ENCODE measurements at regions not wholly inside any gene's neighbourhood (a gene's known extent, or its start where the extent isn't known, plus 50 kb on each side); places are given as distances from the start of the nearest gene placed in this dataset.
"Not testable (repeated sequence)": the region's sequence is repeated elsewhere in the genome, so short reads cannot be mapped to it uniquely, and the experiment has no call there.

DNA sequence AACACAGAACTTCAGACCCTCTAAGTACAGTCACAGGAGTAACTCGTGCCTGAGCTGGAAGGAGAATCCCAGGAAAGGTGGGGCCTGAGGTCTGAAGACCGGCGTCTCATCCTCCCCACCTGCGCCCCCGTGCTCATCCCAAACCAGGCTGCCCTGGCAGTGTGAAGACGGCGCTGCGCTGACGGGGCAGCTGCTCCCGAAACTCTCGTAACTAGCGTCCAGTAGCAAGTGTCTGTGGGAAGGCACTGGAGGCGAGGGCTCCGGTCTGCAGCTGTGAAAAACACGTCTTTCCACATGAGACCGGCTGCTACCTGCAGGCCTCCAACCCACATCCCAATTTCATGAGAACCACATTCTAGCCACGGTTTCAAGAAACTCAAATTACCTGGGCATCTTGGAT is 136.6 kb upstream of the RNF32 start:
- H3K27ac ChIP-seq (ENCODE audit: low read depth, low read length), result no peak overlapping the region
- H3K27me3 ChIP-seq (ENCODE audit: control insufficient read depth, insufficient read depth, low read length), result no peaks in the 10 kb centered on the region
- H3K36me3 ChIP-seq (ENCODE audit: control insufficient read depth, insufficient read depth, low read length), result no peaks in the 10 kb centered on the region
- H3K4me3 ChIP-seq (ENCODE audit: low read length), result no peak overlapping the region
- H3K4me1 ChIP-seq (ENCODE audit: control insufficient read depth, insufficient read depth, low read length), result no peaks in the 10 kb centered on the region
- H3K9ac ChIP-seq (ENCODE audit: low read length), result no peak overlapping the region

DNA sequence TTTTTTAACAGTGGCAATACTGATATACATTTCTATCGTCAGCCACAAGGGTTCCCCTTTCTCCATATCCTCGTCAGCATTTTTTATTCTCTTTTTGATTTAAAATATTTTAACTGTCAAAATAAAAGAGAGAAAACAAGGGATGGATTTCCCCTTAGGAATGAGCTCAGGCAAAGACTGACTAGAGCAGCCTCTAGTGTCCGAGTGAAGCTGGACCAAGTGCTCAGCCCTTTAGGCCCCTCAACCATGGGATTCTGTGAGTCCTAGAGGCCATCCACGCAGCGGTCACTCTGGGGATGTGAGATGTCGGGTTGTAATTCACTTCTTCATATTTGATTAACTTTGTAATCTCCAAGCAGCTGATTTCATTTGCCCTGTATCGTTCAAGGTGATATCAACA is 137.4 kb upstream of the RNF32 start:
- H3K27ac ChIP-seq (ENCODE audit: low read depth, low read length), result no peak overlapping the region
- H3K4me3 ChIP-seq (ENCODE audit: low read length), result no peak overlapping the region
- H3K9ac ChIP-seq (ENCODE audit: low read length), result no peak overlapping the region
- H3K27me3 ChIP-seq (ENCODE audit: control insufficient read depth, insufficient read depth, low read length), result no peaks in the 10 kb centered on the region
- no peaks in the 10 kb centered on the region for H3K4me1 ChIP-seq (ENCODE audit: control insufficient read depth, insufficient read depth, low read length)
- no peaks in the 10 kb centered on the region for H3K36me3 ChIP-seq (ENCODE audit: control insufficient read depth, insufficient read depth, low read length)

DNA sequence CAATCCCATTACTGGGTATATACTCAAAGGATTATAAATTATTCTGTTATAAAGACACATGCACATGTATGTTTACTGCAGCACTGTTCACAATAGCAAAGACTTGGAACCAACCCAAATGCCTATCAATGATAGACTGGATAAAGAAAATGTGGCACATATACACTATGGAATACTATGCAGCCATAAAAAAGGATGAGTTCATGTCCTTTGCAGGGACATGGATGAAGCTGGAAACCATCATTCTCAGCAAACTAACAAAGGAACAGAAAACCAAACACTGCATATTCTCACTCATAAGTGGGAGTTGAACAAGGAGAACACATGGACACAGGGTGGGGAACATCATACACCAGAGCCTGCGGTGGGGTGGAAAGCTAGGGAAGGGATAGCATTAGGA is 138.8 kb upstream of the RNF32 start:
- H3K9ac ChIP-seq (ENCODE audit: low read length), result not testable (repeated sequence)

GRCh38 chr7:156499247-156499881 is 141.2 kb upstream of the RNF32 start:
- Histone ChIP-seq H3K27ac (ENCODE audit: low read depth, low read length) (no peak overlapping the region), H3K4me1 (ENCODE audit: control insufficient read depth, insufficient read depth, low read length) (no peaks in the 10 kb centered on the region)

More for the DNA sequence above, 138.8 kb upstream of the RNF32 start:
- H3K36me3 ChIP-seq (ENCODE audit: control insufficient read depth, insufficient read depth, low read length); H3K4me1 ChIP-seq (ENCODE audit: control insufficient read depth, insufficient read depth, low read length); H3K27me3 ChIP-seq (ENCODE audit: control insufficient read depth, insufficient read depth, low read length); H3K4me3 ChIP-seq (ENCODE audit: low read length); H3K27ac ChIP-seq (ENCODE audit: low read depth, low read length): not testable (repeated sequence)

DNA sequence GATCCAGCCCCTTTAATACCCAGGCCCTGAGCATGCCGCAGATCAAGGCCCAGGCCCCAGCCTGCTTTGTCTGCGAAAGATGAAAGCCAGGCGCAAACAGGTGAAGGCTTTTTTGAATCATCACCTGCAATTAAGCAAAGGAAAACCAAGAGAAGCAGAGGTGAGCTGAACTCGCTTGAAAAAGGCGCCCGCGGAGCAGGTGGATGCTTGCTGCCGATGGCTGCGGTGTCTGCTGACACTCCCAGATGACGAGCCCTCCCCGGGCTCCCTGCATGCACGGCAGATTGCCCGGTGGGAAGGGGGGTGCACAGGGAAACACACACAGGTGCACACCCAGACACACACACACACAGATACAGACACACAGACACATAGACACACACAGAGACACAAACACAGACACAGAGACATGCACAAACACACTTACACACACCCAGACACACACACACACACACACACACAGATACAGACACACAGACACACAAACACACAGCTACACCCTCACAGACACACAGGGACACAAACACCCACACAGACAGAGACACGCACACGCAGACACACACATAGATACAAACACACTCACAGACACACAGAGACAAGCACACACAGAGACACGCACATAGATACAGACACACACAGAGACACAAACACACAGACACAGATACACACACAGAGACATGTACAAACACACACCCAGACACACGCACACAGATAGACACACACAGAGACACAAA is 142.6 kb upstream of the RNF32 start:
- no peak overlapping the region for H3K9ac ChIP-seq (ENCODE audit: low read length)
- peaks cover 3% of the 10 kb centered on the region for H3K27me3 ChIP-seq (ENCODE audit: control insufficient read depth, insufficient read depth, low read length)
- no peak overlapping the region for H3K4me3 ChIP-seq (ENCODE audit: low read length)
- no peak overlapping the region for H3K27ac ChIP-seq (ENCODE audit: low read depth, low read length)
- H3K36me3 ChIP-seq (ENCODE audit: control insufficient read depth, insufficient read depth, low read length), result no peaks in the 10 kb centered on the region
- H3K4me1 ChIP-seq (ENCODE audit: control insufficient read depth, insufficient read depth, low read length), result no peaks in the 10 kb centered on the region

More at GRCh38 chr7:156499247-156499881, 141.2 kb upstream of the RNF32 start:
- peaks cover 3% of the 10 kb centered on the region for H3K27me3 ChIP-seq (ENCODE audit: control insufficient read depth, insufficient read depth, low read length)
- H3K9ac ChIP-seq (ENCODE audit: low read length), result no peak overlapping the region
- H3K36me3 ChIP-seq (ENCODE audit: control insufficient read depth, insufficient read depth, low read length), result no peaks in the 10 kb centered on the region
- no peak overlapping the region for H3K4me3 ChIP-seq (ENCODE audit: low read length)

DNA sequence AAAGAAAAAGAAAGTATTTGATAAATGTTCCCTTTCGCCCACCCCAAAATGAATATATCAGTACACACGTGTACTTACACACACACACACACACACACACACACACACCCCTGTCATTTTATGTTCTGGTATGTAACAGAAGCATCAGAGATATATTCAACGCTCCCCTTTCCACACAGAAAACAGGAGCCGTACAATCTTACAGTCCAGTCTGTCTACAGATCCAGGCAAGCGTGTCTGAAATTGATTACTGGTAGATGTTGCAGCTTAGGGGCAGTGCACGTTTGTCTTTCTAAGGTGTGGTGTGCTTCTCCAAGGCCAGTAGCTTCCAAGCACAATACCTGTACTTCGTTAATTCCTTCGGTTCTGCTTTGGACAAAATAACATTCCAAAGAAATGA is 143.7 kb upstream of the RNF32 start:
- Histone ChIP-seq H3K36me3 (ENCODE audit: control insufficient read depth, insufficient read depth, low read length) (no peaks in the 10 kb centered on the region), H3K27me3 (ENCODE audit: control insufficient read depth, insufficient read depth, low read length) (peaks cover 3% of the 10 kb centered on the region), H3K4me1 (ENCODE audit: control insufficient read depth, insufficient read depth, low read length) (no peaks in the 10 kb centered on the region), H3K4me3 (ENCODE audit: low read length) (no peak overlapping the region), H3K27ac (ENCODE audit: low read depth, low read length) (no peak overlapping the region), H3K9ac (ENCODE audit: low read length) (no peak overlapping the region)

GRCh38 chr7:156496363-156496769 is 144.2 kb upstream of the RNF32 start:
- H3K27ac ChIP-seq (ENCODE audit: low read depth, low read length), result no peak overlapping the region
- H3K9ac ChIP-seq (ENCODE audit: low read length), result no peak overlapping the region
- H3K27me3 ChIP-seq (ENCODE audit: control insufficient read depth, insufficient read depth, low read length), result peaks cover 3% of the 10 kb centered on the region
- H3K4me1 ChIP-seq (ENCODE audit: control insufficient read depth, insufficient read depth, low read length), result no peaks in the 10 kb centered on the region
- no peak overlapping the region for H3K4me3 ChIP-seq (ENCODE audit: low read length)
- H3K36me3 ChIP-seq (ENCODE audit: control insufficient read depth, insufficient read depth, low read length), result no peaks in the 10 kb centered on the region

DNA sequence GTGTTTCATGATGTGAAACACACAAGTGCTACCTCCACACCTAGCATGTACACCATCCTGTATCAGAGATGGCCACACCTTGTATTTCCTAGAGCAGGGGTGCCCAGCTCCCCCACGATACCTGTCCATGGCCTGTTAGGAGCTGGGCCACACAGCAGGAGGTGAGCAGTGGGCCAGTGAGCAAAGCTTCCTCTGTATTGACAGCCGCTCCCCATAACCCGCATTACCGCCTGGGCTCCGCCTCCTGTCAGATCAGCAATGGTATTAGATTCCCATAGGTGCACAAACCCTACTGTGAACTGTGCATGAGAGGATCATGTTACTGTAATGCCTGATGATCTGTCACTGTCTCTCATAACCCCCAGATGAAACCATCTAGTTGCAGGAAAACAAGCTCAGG is 145.6 kb upstream of the RNF32 start:
- H3K4me1 ChIP-seq (ENCODE audit: control insufficient read depth, insufficient read depth, low read length), result no peaks in the 10 kb centered on the region
- H3K36me3 ChIP-seq (ENCODE audit: control insufficient read depth, insufficient read depth, low read length), result no peaks in the 10 kb centered on the region
- peaks cover 3% of the 10 kb centered on the region for H3K27me3 ChIP-seq (ENCODE audit: control insufficient read depth, insufficient read depth, low read length)
- H3K4me3 ChIP-seq (ENCODE audit: low read length), result no peak overlapping the region
- no peak overlapping the region for H3K27ac ChIP-seq (ENCODE audit: low read depth, low read length)
- H3K9ac ChIP-seq (ENCODE audit: low read length), result no peak overlapping the region

GRCh38 chr7:156493942-156494341 is 146.6 kb upstream of the RNF32 start:
- Histone ChIP-seq H3K4me3 (ENCODE audit: low read length) (no peak overlapping the region), H3K9ac (ENCODE audit: low read length) (no peak overlapping the region), H3K36me3 (ENCODE audit: control insufficient read depth, insufficient read depth, low read length) (no peaks in the 10 kb centered on the region), H3K4me1 (ENCODE audit: control insufficient read depth, insufficient read depth, low read length) (no peaks in the 10 kb centered on the region), H3K27ac (ENCODE audit: low read depth, low read length) (no peak overlapping the region), H3K27me3 (ENCODE audit: control insufficient read depth, insufficient read depth, low read length) (peaks cover 3% of the 10 kb centered on the region)

- H3K9ac ChIP-seq (ENCODE audit: low read length), result no peak overlapping the region
- no peak overlapping the region for H3K4me3 ChIP-seq (ENCODE audit: low read length)
- no peak overlapping the region for H3K27ac ChIP-seq (ENCODE audit: low read depth, low read length)
- no peaks in the 10 kb centered on the region for H3K36me3 ChIP-seq (ENCODE audit: control insufficient read depth, insufficient read depth, low read length)
- H3K27me3 ChIP-seq (ENCODE audit: control insufficient read depth, insufficient read depth, low read length), result peaks cover 3% of the 10 kb centered on the region
- H3K4me1 ChIP-seq (ENCODE audit: control insufficient read depth, insufficient read depth, low read length), result no peaks in the 10 kb centered on the region
Measured at GRCh38 chr7:156492170-156492569, 148.4 kb upstream of the RNF32 start.

DNA sequence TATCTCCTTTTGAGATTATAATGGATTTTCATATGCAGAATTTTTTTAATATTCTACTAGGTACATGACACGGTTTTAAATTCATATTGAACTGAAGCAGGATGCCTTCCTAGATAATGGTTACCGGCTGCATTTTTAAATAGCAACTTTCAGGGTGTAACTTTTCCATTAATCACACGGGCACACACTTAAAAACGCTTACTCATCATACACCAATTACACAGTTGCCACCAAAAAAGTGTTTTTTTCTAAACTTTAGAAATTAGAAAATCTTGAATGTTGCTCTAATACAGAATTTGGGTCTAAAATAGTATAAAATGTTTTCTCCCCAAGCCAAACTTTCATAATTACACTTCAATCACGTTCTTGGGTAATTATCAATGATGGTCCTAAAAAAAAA is 149.1 kb upstream of the RNF32 start:
- Histone ChIP-seq H3K36me3 (ENCODE audit: control insufficient read depth, insufficient read depth, low read length) (no peaks in the 10 kb centered on the region), H3K9ac (ENCODE audit: low read length) (no peak overlapping the region), H3K4me1 (ENCODE audit: control insufficient read depth, insufficient read depth, low read length) (no peaks in the 10 kb centered on the region), H3K27ac (ENCODE audit: low read depth, low read length) (no peak overlapping the region), H3K27me3 (ENCODE audit: control insufficient read depth, insufficient read depth, low read length) (peaks cover 3% of the 10 kb centered on the region), H3K4me3 (ENCODE audit: low read length) (no peak overlapping the region)

DNA sequence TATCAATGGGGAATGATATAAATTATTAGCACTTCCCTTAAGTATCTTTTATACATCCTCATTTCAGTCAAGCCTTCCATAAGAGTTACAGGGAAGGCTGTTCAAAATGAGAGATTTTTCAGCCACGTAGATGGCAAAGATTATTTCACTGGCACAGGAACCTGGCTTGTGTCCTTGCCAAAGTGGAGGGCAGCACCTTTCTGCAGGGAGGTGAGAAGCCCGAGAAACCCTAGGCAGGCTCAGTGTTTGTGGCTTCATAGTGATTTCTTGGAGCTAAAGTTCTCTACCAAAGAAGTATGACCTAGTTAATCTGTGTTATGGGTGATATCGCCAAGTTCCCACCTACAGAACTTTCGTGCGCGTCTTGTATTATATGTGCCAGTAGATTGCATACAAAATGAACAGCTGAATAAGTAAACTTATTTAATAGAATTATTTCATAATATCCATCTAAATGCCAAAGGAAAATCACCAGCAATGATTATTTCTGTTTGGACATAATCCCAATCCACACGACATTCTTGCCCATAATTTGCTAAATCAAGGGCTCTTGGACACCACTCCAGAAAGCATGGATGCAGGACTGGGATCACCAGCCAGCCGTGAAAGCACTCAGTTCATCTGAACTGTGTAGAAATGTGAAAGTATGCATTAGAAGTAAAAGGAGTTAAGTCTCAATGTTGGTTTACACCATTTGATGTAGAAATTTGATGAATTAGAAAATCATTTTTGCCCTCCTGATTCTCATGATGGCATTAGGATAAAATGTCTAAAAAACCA is 150.4 kb upstream of the RNF32 start:
- no peak overlapping the region for H3K4me3 ChIP-seq (ENCODE audit: low read length)
- no peaks in the 10 kb centered on the region for H3K36me3 ChIP-seq (ENCODE audit: control insufficient read depth, insufficient read depth, low read length)
- no peak overlapping the region for H3K27ac ChIP-seq (ENCODE audit: low read depth, low read length)
- H3K9ac ChIP-seq (ENCODE audit: low read length), result no peak overlapping the region
- H3K27me3 ChIP-seq (ENCODE audit: control insufficient read depth, insufficient read depth, low read length), result peaks cover 3% of the 10 kb centered on the region
- H3K4me1 ChIP-seq (ENCODE audit: control insufficient read depth, insufficient read depth, low read length), result no peaks in the 10 kb centered on the region

Measured in rectal smooth muscle tissue (tissue), 1 donor.